WTC11 (cell line): ENCODE measurements at regions not wholly inside any gene's neighbourhood (a gene's known extent, or its start where the extent isn't known, plus 50 kb on each side); places are given as distances from the start of the nearest gene placed in this dataset.

Experiments used
- ATAC-seq: fragments of 200-7000 bp; cut with Tn5 transposase; 2 replicates; pipeline ENCODE4 v1.10.0; 2021; ENCODE audit warnings: mild to moderate bottlenecking, moderate library complexity
- CTCF ChIA-PET: fragments of 300-600 bp; sonication (Branson Sonifier 250); formaldehyde crosslinking; loops from one replicate; lab custom pipeline; 2021; ENCODE audit warnings: antibody characterized with exemption; lab: Charles Lee
- POLR2A ChIA-PET: fragments of 350-600 bp; sonication (Branson Sonifier 250); formaldehyde crosslinking; loops from one replicate; lab custom pipeline; 2021; ENCODE audit warnings: antibody characterized with exemption; lab: Charles Lee
- DNase-seq: peaks from one replicate; pipeline ENCODE4 v3.0.0; 2021; ENCODE audit warnings: low spot score
- H3K27ac Mint-ChIP-seq: 2 replicates; pipeline ENCODE4 v1.8.0; 2021; ENCODE audit warnings: mixed read lengths
- H3K27me3 Mint-ChIP-seq: 2 replicates; pipeline ENCODE4 v1.8.0; 2021; ENCODE audit warnings: low read depth, mild to moderate bottlenecking, moderate library complexity, mixed read lengths
- H3K36me3 Mint-ChIP-seq: 2 replicates; pipeline ENCODE4 v1.8.0; 2021; ENCODE audit warnings: mixed read lengths
- H3K4me1 Mint-ChIP-seq: 2 replicates; pipeline ENCODE4 v1.8.0; 2022; ENCODE audit warnings: mixed read lengths
- H3K4me3 Mint-ChIP-seq: 2 replicates; pipeline ENCODE4 v1.8.0; 2021; ENCODE audit warnings: mild to moderate bottlenecking, moderate library complexity, mixed read lengths
- H3K9me3 Mint-ChIP-seq: 2 replicates; pipeline ENCODE4 v1.8.0; 2021; ENCODE audit warnings: mixed read lengths
- ELF4 ChIP-seq: sonication (generic); formaldehyde crosslinking; IDR thresholded peaks from 2 replicates; pipeline ENCODE4 v1.8.1; 2022; ENCODE audit warnings: low read depth, mild to moderate bottlenecking, moderate library complexity, missing genetic modification reagents
- ESRRA ChIP-seq: sonication (generic); formaldehyde crosslinking; IDR thresholded peaks from 2 replicates; pipeline ENCODE4 v1.8.1; 2022; ENCODE audit warnings: mild to moderate bottlenecking, missing genetic modification reagents, borderline replicate concordance
- FOXP1 ChIP-seq: sonication (generic); formaldehyde crosslinking; IDR thresholded peaks from 2 replicates; pipeline ENCODE4 v1.8.0; 2022; ENCODE audit warnings: missing genetic modification reagents, mild to moderate bottlenecking, moderate library complexity, borderline replicate concordance
- IRF2 ChIP-seq: sonication (generic); formaldehyde crosslinking; IDR thresholded peaks from 2 replicates; pipeline ENCODE4 v1.8.0; 2022; ENCODE audit warnings: low read depth, missing genetic modification reagents, borderline replicate concordance
- JUN ChIP-seq: sonication (generic); formaldehyde crosslinking; IDR thresholded peaks from 2 replicates; pipeline ENCODE4 v1.8.0; 2023; ENCODE audit warnings: mild to moderate bottlenecking, missing genetic modification reagents
- NR3C1 ChIP-seq: sonication (generic); formaldehyde crosslinking; conservative IDR thresholded peaks from 2 replicates; pipeline ENCODE4 v1.8.1; 2023; ENCODE audit warnings: low read depth, mild to moderate bottlenecking, missing genetic modification reagents
- RORB ChIP-seq: fragments of 250-450 bp; sonication (Bioruptor Pico); IDR thresholded peaks from 2 replicates; pipeline ENCODE4 v1.9.0; 2021; ENCODE audit warnings: mild to moderate bottlenecking
- TEAD4 ChIP-seq: sonication (generic); formaldehyde crosslinking; IDR thresholded peaks from 2 replicates; pipeline ENCODE4 v1.8.0; 2022; ENCODE audit warnings: mild to moderate bottlenecking, missing genetic modification reagents
- ZNF138 ChIP-seq: sonication (generic); formaldehyde crosslinking; conservative IDR thresholded peaks from 2 replicates; pipeline ENCODE4 v1.8.1; 2022; ENCODE audit warnings: mild to moderate bottlenecking, moderate library complexity, missing genetic modification reagents
- ZNF671 ChIP-seq: fragments of 250-450 bp; sonication (Bioruptor Pico); IDR thresholded peaks from 2 replicates; pipeline ENCODE4 v1.8.0; 2021; ENCODE audit warnings: mild to moderate bottlenecking
- TF ChIP-seq, protein P1 (sequence below): sonication (generic); formaldehyde crosslinking; IDR thresholded peaks from 2 replicates; pipeline ENCODE4 v1.8.0; 2023; ENCODE audit warnings: missing genetic modification reagents, mild to moderate bottlenecking, borderline replicate concordance
- TF ChIP-seq, protein P2 (sequence below): sonication (generic); formaldehyde crosslinking; IDR thresholded peaks from 2 replicates; pipeline ENCODE4 v1.8.1; 2023; ENCODE audit warnings: mild to moderate bottlenecking, missing genetic modification reagents, moderate library complexity
- TF ChIP-seq, protein P3 (sequence below): fragments of 250-450 bp; sonication (Bioruptor Pico); IDR thresholded peaks from 2 replicates; pipeline ENCODE4 v1.9.0; 2021; ENCODE audit warnings: mild to moderate bottlenecking
- TF ChIP-seq, protein P4 (sequence below): sonication (generic); formaldehyde crosslinking; IDR thresholded peaks from 2 replicates; pipeline ENCODE4 v1.8.0; 2022; ENCODE audit warnings: mild to moderate bottlenecking, missing genetic modification reagents
- TF ChIP-seq, protein P5 (sequence below): sonication (generic); formaldehyde crosslinking; IDR thresholded peaks from 2 replicates; pipeline ENCODE4 v1.8.1; 2022; ENCODE audit warnings: mild to moderate bottlenecking, missing genetic modification reagents, moderate library complexity, borderline replicate concordance
- TF ChIP-seq, protein P6 (sequence below): fragments of 250-450 bp; sonication (Bioruptor Pico); IDR thresholded peaks from 2 replicates; pipeline ENCODE4 v1.9.0; 2021; ENCODE audit warnings: mild to moderate bottlenecking, borderline replicate concordance
- TF ChIP-seq, protein P7 (sequence below): sonication (generic); formaldehyde crosslinking; IDR thresholded peaks from 2 replicates; pipeline ENCODE4 v1.8.0; 2023; ENCODE audit warnings: missing genetic modification reagents
- TF ChIP-seq, protein P8 (sequence below): sonication (generic); formaldehyde crosslinking; IDR thresholded peaks from 2 replicates; pipeline ENCODE4 v1.8.0; 2022; ENCODE audit warnings: mild to moderate bottlenecking, missing genetic modification reagents

DNA sequence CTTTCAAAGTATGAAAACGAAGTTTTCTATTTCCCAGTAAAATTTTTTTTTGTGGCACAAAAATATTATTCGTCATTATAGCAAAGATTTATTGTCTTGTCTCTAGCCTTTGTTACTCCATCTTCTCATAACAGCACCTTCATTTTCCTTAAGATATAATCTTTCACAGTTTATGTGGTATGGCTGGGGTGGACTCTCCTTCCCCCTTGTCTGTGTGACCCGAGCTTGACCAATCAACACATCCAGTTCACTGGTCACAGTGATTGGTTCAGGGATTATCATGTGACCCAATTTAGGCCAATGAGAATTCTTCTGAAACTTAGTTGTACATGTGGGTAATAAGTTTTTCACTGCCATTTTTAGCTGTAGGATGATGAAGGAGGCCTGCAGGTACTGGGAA lies 71.2 kb upstream of the DCBLD2 start (continued):
- TF ChIP-seq, protein P1, sequence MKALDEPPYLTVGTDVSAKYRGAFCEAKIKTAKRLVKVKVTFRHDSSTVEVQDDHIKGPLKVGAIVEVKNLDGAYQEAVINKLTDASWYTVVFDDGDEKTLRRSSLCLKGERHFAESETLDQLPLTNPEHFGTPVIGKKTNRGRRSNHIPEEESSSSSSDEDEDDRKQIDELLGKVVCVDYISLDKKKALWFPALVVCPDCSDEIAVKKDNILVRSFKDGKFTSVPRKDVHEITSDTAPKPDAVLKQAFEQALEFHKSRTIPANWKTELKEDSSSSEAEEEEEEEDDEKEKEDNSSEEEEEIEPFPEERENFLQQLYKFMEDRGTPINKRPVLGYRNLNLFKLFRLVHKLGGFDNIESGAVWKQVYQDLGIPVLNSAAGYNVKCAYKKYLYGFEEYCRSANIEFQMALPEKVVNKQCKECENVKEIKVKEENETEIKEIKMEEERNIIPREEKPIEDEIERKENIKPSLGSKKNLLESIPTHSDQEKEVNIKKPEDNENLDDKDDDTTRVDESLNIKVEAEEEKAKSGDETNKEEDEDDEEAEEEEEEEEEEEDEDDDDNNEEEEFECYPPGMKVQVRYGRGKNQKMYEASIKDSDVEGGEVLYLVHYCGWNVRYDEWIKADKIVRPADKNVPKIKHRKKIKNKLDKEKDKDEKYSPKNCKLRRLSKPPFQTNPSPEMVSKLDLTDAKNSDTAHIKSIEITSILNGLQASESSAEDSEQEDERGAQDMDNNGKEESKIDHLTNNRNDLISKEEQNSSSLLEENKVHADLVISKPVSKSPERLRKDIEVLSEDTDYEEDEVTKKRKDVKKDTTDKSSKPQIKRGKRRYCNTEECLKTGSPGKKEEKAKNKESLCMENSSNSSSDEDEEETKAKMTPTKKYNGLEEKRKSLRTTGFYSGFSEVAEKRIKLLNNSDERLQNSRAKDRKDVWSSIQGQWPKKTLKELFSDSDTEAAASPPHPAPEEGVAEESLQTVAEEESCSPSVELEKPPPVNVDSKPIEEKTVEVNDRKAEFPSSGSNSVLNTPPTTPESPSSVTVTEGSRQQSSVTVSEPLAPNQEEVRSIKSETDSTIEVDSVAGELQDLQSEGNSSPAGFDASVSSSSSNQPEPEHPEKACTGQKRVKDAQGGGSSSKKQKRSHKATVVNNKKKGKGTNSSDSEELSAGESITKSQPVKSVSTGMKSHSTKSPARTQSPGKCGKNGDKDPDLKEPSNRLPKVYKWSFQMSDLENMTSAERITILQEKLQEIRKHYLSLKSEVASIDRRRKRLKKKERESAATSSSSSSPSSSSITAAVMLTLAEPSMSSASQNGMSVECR: no peak
- TF ChIP-seq NR3C1 (CRISPR knock-in tag) (no peak), JUN (CRISPR knock-in tag) (no peak), TEAD4 (no peak), ELF4 (no peak), ZNF138 (CRISPR knock-in tag) (no peak), FOXP1 (no peak)
- TF ChIP-seq, protein P2, sequence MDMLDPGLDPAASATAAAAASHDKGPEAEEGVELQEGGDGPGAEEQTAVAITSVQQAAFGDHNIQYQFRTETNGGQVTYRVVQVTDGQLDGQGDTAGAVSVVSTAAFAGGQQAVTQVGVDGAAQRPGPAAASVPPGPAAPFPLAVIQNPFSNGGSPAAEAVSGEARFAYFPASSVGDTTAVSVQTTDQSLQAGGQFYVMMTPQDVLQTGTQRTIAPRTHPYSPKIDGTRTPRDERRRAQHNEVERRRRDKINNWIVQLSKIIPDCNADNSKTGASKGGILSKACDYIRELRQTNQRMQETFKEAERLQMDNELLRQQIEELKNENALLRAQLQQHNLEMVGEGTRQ (CRISPR knock-in tag): no peak
- TF ChIP-seq, protein P3, sequence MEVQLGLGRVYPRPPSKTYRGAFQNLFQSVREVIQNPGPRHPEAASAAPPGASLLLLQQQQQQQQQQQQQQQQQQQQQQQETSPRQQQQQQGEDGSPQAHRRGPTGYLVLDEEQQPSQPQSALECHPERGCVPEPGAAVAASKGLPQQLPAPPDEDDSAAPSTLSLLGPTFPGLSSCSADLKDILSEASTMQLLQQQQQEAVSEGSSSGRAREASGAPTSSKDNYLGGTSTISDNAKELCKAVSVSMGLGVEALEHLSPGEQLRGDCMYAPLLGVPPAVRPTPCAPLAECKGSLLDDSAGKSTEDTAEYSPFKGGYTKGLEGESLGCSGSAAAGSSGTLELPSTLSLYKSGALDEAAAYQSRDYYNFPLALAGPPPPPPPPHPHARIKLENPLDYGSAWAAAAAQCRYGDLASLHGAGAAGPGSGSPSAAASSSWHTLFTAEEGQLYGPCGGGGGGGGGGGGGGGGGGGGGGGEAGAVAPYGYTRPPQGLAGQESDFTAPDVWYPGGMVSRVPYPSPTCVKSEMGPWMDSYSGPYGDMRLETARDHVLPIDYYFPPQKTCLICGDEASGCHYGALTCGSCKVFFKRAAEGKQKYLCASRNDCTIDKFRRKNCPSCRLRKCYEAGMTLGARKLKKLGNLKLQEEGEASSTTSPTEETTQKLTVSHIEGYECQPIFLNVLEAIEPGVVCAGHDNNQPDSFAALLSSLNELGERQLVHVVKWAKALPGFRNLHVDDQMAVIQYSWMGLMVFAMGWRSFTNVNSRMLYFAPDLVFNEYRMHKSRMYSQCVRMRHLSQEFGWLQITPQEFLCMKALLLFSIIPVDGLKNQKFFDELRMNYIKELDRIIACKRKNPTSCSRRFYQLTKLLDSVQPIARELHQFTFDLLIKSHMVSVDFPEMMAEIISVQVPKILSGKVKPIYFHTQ (CRISPR knock-in tag): no peak
- TF ChIP-seq, protein P4, sequence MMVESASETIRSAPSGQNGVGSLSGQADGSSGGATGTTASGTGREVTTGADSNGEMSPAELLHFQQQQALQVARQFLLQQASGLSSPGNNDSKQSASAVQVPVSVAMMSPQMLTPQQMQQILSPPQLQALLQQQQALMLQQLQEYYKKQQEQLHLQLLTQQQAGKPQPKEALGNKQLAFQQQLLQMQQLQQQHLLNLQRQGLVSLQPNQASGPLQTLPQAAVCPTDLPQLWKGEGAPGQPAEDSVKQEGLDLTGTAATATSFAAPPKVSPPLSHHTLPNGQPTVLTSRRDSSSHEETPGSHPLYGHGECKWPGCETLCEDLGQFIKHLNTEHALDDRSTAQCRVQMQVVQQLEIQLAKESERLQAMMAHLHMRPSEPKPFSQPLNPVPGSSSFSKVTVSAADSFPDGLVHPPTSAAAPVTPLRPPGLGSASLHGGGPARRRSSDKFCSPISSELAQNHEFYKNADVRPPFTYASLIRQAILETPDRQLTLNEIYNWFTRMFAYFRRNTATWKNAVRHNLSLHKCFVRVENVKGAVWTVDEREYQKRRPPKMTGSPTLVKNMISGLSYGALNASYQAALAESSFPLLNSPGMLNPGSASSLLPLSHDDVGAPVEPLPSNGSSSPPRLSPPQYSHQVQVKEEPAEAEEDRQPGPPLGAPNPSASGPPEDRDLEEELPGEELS (CRISPR knock-in tag): no peak

DNA sequence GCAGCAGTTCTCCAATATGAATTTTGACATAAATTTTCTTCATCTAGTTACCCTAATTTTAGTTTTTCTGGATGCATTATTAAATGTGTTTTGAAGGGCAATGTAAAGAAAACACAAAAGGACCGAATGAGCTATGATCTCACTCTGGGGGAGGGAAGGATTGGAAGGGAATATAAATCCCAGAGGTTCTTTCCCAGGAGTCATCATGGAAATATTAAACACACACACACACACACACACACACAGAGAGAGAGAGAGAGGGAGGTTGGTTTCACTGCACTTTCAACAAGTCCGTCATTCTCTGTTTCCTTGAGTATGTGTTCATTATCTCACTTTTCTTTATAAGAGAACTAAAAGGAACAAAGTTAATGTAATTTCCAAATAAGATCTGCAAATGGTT lies 70.7 kb upstream of the DCBLD2 start:
- DNase-seq: no peak
- no peak overlapping the region for H3K4me3 Mint-ChIP-seq
- no peaks in the 10 kb centered on the region for H3K4me1 Mint-ChIP-seq
- H3K27me3 Mint-ChIP-seq: no peaks in the 10 kb centered on the region
- no peak for ATAC-seq
- H3K9me3 Mint-ChIP-seq: peaks cover 5% of the 10 kb centered on the region
- no peaks in the 10 kb centered on the region for H3K36me3 Mint-ChIP-seq
- H3K27ac Mint-ChIP-seq: no peak overlapping the region
- POLR2A ChIA-PET: no interaction called here
- CTCF ChIA-PET: no interaction called here
- TF ChIP-seq, protein P5, sequence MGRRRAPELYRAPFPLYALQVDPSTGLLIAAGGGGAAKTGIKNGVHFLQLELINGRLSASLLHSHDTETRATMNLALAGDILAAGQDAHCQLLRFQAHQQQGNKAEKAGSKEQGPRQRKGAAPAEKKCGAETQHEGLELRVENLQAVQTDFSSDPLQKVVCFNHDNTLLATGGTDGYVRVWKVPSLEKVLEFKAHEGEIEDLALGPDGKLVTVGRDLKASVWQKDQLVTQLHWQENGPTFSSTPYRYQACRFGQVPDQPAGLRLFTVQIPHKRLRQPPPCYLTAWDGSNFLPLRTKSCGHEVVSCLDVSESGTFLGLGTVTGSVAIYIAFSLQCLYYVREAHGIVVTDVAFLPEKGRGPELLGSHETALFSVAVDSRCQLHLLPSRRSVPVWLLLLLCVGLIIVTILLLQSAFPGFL: no peak
- TF ChIP-seq, protein P6, sequence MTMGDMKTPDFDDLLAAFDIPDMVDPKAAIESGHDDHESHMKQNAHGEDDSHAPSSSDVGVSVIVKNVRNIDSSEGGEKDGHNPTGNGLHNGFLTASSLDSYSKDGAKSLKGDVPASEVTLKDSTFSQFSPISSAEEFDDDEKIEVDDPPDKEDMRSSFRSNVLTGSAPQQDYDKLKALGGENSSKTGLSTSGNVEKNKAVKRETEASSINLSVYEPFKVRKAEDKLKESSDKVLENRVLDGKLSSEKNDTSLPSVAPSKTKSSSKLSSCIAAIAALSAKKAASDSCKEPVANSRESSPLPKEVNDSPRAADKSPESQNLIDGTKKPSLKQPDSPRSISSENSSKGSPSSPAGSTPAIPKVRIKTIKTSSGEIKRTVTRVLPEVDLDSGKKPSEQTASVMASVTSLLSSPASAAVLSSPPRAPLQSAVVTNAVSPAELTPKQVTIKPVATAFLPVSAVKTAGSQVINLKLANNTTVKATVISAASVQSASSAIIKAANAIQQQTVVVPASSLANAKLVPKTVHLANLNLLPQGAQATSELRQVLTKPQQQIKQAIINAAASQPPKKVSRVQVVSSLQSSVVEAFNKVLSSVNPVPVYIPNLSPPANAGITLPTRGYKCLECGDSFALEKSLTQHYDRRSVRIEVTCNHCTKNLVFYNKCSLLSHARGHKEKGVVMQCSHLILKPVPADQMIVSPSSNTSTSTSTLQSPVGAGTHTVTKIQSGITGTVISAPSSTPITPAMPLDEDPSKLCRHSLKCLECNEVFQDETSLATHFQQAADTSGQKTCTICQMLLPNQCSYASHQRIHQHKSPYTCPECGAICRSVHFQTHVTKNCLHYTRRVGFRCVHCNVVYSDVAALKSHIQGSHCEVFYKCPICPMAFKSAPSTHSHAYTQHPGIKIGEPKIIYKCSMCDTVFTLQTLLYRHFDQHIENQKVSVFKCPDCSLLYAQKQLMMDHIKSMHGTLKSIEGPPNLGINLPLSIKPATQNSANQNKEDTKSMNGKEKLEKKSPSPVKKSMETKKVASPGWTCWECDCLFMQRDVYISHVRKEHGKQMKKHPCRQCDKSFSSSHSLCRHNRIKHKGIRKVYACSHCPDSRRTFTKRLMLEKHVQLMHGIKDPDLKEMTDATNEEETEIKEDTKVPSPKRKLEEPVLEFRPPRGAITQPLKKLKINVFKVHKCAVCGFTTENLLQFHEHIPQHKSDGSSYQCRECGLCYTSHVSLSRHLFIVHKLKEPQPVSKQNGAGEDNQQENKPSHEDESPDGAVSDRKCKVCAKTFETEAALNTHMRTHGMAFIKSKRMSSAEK (CRISPR knock-in tag): no peak
- TF ChIP-seq, protein P7, sequence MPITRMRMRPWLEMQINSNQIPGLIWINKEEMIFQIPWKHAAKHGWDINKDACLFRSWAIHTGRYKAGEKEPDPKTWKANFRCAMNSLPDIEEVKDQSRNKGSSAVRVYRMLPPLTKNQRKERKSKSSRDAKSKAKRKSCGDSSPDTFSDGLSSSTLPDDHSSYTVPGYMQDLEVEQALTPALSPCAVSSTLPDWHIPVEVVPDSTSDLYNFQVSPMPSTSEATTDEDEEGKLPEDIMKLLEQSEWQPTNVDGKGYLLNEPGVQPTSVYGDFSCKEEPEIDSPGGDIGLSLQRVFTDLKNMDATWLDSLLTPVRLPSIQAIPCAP (CRISPR knock-in tag): no peak
- TF ChIP-seq ESRRA (CRISPR knock-in tag) (no peak), ZNF671 (CRISPR knock-in tag) (no peak), RORB (CRISPR knock-in tag) (no peak), ZNF138 (CRISPR knock-in tag) (no peak), IRF2 (CRISPR knock-in tag) (no peak)
- TF ChIP-seq, protein P8, sequence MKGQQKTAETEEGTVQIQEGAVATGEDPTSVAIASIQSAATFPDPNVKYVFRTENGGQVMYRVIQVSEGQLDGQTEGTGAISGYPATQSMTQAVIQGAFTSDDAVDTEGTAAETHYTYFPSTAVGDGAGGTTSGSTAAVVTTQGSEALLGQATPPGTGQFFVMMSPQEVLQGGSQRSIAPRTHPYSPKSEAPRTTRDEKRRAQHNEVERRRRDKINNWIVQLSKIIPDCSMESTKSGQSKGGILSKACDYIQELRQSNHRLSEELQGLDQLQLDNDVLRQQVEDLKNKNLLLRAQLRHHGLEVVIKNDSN (CRISPR knock-in tag): no peak
